ENCODE measurements at regions not wholly inside any gene's neighbourhood (a gene's known extent, or its start where the extent isn't known, plus 50 kb on each side); places are given as distances from the start of the nearest gene placed in this dataset. TPM values are rescaled to one million over a fixed set of nuclear protein-coding genes. Genes with fewer than 3 reads are reported as not detected.

DNA sequence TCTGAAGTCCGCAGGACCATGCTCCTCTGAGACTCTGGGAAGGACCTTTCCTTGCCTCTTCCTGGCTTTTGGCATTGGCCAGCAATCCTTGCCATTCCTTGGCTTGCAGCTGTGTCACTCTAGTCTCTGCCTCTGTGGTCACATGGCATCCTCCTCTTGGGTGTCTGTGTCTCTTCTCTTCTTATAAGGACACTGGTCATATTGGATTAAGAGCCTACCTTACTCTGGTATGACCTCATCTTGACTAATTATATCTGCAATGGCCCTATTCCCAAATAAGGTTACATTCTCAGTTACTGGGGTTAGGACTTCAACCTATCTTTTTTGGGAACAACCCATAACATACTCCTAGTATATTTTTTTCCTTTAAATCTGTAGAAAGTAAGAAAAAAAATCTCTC lies 49.9 kb upstream of the GTSF1L start:
- CTCF ChIA-PET (ENCODE audit: unreplicated experiment), result interaction anchor here (0.6 kb wide), 1 partner anchor 305 kb away, joined by 4 read pairs; no protein-coding TSS in a partner anchor
- peaks cover 2% of the 10 kb centered on the region for H3K4me1 ChIP-seq (ENCODE audit: insufficient read depth, low read length, poor library complexity, severe bottlenecking)
- no peak for TF ChIP-seq EZH2phosphoT487 (IDR thresholded peaks at IDR 0.05; ENCODE audit: borderline replicate concordance, low read depth, low read length)
- TF ChIP-seq, protein P1, sequence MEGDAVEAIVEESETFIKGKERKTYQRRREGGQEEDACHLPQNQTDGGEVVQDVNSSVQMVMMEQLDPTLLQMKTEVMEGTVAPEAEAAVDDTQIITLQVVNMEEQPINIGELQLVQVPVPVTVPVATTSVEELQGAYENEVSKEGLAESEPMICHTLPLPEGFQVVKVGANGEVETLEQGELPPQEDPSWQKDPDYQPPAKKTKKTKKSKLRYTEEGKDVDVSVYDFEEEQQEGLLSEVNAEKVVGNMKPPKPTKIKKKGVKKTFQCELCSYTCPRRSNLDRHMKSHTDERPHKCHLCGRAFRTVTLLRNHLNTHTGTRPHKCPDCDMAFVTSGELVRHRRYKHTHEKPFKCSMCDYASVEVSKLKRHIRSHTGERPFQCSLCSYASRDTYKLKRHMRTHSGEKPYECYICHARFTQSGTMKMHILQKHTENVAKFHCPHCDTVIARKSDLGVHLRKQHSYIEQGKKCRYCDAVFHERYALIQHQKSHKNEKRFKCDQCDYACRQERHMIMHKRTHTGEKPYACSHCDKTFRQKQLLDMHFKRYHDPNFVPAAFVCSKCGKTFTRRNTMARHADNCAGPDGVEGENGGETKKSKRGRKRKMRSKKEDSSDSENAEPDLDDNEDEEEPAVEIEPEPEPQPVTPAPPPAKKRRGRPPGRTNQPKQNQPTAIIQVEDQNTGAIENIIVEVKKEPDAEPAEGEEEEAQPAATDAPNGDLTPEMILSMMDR (conservative IDR thresholded peaks at IDR 0.05; ENCODE audit: low read length), result no peak
- no peak overlapping the region for H3K4me3 ChIP-seq (ENCODE audit: low read depth, low read length, poor library complexity, severe bottlenecking)
- H3K4me2 ChIP-seq (ENCODE audit: low read length), result no peak overlapping the region
- no peaks in the 10 kb centered on the region for H3K79me2 ChIP-seq (ENCODE audit: insufficient read depth, low read depth, low read length)
- H3K36me3 ChIP-seq (ENCODE audit: insufficient read depth, low read length), result no peaks in the 10 kb centered on the region
- no peak overlapping the region for H3K27ac ChIP-seq (ENCODE audit: low read depth, low read length, poor library complexity, severe bottlenecking)
- H2AFZ ChIP-seq (ENCODE audit: low read length), result no peak overlapping the region
- BruUV-seq (replicated peaks), result no TSS peak
- no peaks in the 10 kb centered on the region for H3K9me3 ChIP-seq (ENCODE audit: low read length)
- no peak for DNase-seq (ENCODE audit: low spot score)
- no peaks in the 10 kb centered on the region for H4K20me1 ChIP-seq (ENCODE audit: insufficient read depth, low read length)
- H3K9me2 ChIP-seq (ENCODE audit: insufficient read depth, low read length), result no peaks in the 10 kb centered on the region
- POLR2A ChIA-PET, result interaction anchor here (0.6 kb wide), 1 partner anchor 29 kb away, joined by 6 read pairs; no protein-coding TSS in a partner anchor
- intact Hi-C loops (cut with micrococcal nuclease; ENCODE audit: unreplicated experiment), result no loop called here

Small RNA genes in the stretch of these regions (small RNA-seq; reads per million reads assigned to genes)
- gene RNU6-639P, result not detected

Measured in OCI-LY7 (cell line).